Esophagus squamous epithelium (tissue), 4 donors: ENCODE measurements at regions not wholly inside any gene's neighbourhood (a gene's known extent, or its start where the extent isn't known, plus 50 kb on each side); places are given as distances from the start of the nearest gene placed in this dataset.

Source experiments
- POLR2A ChIP-seq, 4 donors: fragments of 450-650 bp; IDR thresholded peaks; one replicate each; pipeline ENCODE4 v1.6.1; 2017; ENCODE audit warnings: antibody characterized with exemption in 4 of 4, mild to moderate bottlenecking in 4 of 4, moderate library complexity in 3 of 4
- TF ChIP-seq, protein P1 (sequence below), 6 experiments: fragments of 450-650 bp in 4 of 6; fragments of 200-600 bp in 2 of 6; sonication (generic) in 2 of 6; IDR thresholded peaks; one replicate each; pipeline ENCODE4 v1.5.1; 2016 to 2019; ENCODE audit warnings: antibody characterized with exemption in 6 of 6, mild to moderate bottlenecking in 4 of 6, moderate library complexity in 4 of 6

DNA sequence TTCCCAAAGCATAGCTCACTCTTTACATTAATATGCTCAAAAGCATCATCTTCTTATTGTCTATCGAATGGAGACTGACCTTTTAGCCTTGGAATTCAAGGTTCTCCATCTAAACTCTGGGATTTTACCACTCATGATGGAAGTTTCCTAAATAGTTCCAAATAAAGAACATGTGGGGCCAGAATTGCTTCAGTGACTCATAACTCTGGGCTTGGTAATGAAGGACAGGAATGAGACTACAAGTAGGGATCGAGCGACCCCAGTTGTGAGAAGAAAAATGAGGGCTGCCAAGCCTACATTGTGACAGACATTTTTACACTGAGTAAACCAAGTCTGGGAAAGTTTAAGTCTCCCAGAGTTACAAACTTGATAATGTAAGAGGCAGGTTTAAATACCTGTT is 269.9 kb downstream of the CBLL2 start:
- TF ChIP-seq, protein P1, sequence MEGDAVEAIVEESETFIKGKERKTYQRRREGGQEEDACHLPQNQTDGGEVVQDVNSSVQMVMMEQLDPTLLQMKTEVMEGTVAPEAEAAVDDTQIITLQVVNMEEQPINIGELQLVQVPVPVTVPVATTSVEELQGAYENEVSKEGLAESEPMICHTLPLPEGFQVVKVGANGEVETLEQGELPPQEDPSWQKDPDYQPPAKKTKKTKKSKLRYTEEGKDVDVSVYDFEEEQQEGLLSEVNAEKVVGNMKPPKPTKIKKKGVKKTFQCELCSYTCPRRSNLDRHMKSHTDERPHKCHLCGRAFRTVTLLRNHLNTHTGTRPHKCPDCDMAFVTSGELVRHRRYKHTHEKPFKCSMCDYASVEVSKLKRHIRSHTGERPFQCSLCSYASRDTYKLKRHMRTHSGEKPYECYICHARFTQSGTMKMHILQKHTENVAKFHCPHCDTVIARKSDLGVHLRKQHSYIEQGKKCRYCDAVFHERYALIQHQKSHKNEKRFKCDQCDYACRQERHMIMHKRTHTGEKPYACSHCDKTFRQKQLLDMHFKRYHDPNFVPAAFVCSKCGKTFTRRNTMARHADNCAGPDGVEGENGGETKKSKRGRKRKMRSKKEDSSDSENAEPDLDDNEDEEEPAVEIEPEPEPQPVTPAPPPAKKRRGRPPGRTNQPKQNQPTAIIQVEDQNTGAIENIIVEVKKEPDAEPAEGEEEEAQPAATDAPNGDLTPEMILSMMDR (IDR thresholded peaks at IDR 0.05): no peak
- no peak for TF ChIP-seq POLR2A (IDR thresholded peaks at IDR 0.05)
